Embryonic facial prominence (tissue), 1 donor: ENCODE measurements at regions not wholly inside any gene's neighbourhood (a gene's known extent, or its start where the extent isn't known, plus 50 kb on each side); places are given as distances from the start of the nearest gene placed in this dataset.
"Not testable (repeated sequence)": the region's sequence is repeated elsewhere in the genome, so short reads cannot be mapped to it uniquely, and the experiment has no call there.

ENCODE experiments used
- DNase-seq: peaks from one replicate; pipeline ENCODE4 v3.0.0-alpha.2; 2016; ENCODE audit errors: extremely low spot score

DNA sequence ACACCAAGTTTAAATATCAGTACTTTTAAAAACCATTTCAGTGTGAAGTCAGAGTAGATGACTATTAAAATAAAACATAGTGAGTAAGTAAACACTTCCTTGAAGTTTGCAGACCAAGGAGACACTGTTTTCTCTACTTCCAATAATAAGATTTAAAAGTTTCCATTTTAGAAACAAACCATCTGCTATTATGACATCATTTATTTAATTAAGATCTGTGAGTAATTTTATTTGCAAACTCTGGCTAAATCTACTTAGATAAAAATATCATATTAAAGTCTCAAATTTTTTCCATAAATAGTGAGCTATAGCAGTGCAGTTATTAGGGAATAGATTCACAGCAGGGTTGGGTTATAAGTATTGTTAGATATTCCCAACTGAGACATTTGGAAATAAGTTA, 1267.0 kb upstream of the FLRT2 start:
- no peak for DNase-seq

DNA sequence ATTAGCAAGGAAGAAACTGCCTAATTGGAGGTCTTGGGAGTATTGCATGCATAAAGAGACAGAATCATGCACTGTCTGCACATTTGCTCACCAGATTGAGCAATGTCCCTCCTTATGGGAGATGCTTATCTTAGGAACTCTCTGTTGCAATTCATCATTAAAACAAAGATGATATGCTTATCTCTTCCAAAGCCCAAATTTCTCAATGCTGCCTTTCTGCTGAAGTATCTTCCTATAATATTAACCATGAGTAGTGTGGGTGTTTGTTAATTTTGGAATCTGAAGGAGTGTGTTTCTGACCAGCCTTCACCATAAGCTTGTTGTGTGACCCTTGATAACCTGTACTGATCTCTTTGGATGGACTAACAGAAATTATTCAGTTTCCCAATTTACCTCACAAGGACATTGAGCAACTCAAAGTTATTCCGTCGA, 1257.6 kb upstream of the FLRT2 start:
- no peak for DNase-seq

DNA sequence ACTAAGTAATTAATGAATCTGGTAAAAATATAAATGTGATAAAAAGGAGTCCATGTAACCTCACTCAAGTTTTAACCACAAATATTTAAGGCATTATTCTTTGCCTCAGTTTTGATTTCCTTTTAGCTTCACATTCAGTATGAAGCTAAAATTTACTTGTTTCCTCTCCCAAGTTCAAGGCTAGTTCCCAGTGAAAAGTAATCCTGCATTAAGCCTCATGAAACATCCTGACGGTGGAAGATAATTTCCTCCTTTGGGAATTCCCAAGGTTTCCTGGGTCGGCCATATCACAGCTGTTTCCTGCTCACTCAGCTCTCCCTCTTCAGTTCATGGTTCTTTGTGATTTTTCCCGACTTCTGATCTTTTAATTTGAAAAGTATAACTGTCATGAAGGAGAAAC, 1256.8 kb upstream of the FLRT2 start:
- DNase-seq: no peak

DNA sequence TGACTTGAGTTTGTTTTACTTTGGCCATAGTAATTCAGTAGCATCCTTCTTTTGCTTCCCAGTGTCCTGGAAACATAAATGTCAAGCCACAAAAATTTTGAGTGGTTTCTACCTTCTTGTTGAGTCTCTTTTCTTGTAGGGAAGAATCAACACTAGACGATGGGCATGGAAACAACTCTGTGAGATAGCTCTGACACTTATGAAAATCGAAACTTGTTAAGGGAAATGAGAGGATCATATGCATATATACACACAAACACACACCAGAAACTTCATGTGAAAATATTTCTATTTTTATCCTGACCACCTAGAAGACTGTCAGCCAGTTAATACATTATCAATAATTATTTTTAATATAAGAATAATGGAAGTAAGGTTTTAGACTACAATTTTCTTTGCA, 1247.3 kb upstream of the FLRT2 start:
- no peak for DNase-seq

DNA sequence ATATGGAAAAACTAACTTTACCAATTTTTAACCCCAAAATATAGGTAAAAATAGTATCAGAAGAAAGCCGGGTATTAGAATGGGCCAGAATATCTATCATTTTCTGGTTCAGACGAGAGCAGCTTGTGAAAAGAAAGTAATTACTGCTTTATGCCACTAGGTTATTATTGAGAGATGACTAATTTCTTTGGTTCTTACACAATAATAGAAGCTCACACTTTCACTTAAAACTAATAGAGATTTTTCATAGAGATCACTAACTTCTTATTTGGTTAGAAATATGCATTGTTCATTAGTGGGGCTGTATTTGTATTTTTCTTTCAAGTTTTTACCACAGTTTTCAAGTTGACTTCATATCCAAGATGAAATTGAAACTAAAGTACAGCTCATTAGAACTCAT, 1241.2 kb upstream of the FLRT2 start:
- no peak for DNase-seq

DNA sequence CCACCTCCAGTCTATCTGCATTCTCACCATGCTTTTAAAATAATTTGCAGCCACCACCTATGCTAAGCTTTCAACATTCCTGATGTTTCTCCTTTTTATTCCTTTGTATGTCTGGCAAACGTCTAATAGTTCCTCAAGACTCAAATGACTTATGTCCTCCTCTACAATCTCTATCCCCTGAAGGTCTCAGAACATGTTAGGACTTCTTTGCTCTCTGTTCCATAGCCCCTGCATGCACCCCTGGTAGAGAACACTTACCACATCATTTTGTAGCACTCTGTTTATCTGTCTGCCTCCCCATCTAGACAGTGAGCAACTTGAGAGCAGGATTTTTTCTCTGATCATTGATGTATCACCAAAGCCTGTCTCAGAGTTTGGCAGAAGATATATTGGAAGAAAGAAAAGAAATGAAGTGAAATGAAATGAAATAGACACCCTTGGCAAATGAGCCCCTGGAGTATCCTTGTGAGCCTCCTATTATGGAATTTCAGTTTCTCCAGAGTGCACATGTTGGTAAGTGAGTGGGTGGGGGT, 1231.2 kb upstream of the FLRT2 start:
- no peak for DNase-seq

DNA sequence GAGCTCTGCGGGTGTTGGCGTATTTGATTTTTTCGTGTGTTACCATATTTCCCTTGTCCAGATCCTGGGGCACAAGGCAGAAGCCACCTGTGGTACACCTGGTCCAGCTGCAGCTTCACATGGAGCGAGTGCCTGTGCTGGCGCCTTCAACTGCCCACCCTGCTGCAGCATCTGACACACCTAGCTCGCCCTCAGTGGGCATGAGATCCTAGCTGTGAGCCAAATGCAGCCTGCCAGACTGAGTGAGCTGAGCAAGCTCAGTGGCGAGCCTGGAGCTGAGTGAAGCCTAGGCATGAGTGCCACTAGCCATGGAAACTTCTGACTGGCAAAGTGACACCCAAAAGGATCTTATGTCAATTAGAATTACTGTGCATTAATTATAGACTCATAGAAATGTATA, 1226.8 kb upstream of the FLRT2 start:
- no peak for DNase-seq

DNA sequence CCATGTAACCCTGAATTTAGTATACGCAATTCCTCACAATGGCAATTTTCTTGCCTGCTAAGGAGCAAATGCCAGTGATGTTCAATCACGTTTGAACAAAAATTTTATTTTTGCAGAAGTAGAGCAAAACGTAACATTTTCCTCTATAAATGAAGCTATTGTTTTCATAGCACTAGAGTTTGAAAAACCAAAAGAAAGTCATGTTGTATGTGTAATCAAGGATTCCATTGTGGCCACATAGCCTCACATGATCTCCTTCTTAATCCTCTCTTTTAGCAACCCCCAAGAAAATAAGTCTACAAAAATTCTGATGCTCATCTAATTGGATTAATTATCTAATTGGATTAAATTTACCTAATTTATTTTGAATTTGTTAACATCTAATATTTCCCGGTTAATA, 1217.4 kb upstream of the FLRT2 start:
- DNase-seq: no peak

DNA sequence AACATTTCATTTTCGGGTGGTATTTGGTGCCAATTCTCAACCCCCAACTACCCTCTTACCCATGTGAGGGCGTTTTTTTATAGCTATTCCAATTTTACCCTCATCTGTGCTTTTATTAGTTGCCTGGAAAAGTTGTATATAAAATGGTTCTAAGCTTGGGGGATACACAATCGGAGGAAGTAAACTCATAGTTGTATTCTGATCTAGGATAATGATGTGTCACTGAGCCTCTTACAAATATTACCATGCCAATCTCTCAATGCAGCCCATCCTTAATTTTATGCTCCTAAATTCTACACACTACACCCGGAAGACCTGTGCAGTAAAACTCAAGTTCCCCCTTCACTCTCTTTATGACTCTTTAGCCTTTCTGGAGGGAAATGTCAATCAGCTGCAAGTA, 1206.5 kb upstream of the FLRT2 start:
- DNase-seq: no peak

DNA sequence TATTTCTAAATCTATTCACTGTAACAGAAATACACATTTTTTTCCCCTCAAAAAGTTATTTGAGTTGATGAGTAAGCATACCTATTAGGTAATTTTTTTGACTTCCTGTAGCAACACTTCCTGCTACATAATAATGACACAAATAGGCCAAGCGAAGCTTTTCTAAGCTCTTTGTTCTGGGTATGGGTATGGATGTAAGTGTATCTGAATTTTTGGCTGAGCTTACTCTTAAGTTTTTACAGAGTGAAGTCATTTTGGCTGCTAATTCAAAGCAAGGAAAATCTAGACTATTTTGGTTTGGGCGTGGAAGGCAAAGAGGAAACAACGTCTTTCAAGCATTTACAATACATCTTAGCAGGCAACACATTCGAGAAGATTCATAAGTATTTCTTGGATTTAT, 1206.0 kb upstream of the FLRT2 start:
- DNase-seq: peak; percentile 17

DNA sequence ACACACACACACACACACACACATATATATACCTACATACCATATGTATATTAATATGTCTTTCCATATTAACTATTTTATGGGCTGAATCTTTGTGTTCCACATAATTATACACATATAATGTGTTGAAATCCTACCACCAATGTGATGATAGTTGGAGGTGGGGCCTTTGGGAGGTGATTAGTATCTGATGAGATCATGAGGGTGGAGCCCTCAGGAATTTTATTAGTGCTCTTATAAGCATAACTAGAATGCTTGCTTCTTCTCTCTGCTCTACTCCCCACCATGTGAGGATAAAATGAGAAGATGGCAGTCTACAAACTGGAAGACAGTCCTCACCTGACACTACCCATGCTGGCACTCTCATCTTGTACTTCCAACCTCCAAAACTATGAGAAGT, 1193.5 kb upstream of the FLRT2 start:
- DNase-seq: no peak

DNA sequence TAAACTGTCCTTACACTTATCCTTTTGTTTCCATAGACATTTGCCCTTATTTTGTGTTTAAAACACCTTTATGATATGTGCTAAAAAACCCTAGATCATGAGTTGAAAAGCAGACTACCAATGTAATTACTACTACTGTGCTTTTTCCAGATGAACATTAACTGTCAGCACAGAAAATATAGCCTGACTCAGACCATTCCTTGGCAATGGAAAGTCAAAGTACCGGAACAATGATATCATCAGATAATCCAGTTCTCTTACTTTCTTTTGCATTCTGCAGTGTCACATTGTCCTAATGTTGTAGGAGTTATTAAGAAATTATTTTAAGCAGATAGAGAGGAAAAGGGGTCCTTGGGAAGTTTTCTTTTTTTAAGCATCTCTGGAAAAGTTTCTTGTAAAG, 1189.0 kb upstream of the FLRT2 start:
- no peak for DNase-seq

DNA sequence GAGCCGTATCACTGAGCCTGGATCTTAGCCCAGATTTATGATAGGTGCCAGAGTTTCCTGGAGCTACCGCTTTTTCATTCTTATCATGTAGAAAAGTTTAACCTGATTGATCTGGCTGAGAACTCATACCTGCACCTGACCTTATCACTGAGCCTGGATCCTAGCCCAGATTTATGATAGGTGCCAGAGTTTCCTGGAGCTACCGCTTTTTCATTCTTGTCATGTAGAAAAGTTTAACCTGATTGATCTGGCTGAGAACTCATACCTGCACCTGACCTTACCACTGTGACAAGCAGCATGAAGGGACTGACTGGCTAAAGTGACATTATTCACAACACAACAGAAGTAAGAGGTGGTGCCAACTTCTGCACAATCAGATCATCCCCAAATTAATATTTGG, 1188.1 kb upstream of the FLRT2 start:
- DNase-seq: not testable (repeated sequence)

DNA sequence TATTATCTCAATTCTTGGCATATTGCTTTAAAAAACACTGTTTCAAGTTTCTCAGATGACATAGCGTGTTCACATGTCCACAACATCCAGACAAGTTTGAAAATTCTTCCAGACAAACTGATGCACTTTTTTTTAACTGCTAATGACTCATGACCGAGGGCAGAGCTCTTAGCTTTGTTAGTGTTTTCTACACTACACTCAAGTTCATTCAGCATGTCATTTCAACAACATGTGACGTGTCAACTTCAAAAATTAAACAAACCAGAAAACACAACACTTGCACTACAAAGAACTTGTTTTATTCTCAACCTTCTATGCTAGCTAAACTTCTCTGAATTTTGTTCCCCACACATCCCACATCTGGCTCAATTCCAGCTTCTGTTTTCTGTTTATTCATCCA, 1186.3 kb upstream of the FLRT2 start:
- no peak for DNase-seq

DNA sequence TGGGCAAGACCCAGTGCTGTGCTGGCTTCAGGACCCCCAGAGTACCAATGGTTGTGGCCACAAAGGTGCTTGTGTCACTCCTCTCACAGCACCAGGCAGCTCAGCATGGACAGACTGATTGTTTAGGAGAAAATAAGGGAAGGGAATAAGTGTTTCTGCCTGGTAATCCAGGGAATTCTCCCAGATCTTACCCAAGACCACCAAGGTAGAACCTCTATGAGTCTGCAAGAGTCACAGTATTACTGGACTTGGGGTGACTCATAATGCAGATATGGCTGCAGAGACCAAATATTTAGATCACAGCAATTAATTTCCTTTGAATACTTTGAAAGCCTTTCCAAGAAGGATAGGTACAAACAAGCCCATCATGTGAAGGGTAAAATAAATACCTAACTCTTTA, 1178.3 kb upstream of the FLRT2 start:
- DNase-seq: no peak

DNA sequence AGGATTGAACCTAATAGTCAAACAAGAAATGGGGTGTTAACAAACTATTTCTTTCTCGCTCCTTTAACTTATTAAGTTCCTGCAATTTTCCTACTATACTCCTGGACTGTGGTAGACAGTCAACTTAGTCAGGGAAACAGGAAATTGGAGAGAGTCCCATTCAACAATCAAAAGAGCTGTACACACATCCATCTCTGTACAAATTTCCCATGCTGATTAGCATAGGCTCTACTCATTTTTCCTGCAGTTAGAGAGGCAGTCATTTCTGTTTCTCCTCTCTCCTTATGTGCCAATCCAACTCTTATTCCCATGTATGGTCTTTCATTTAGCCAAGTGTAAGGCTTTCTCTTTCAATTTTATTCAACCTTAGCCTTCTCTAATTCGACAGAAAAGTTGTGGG, 1168.5 kb upstream of the FLRT2 start:
- DNase-seq: no peak

DNA sequence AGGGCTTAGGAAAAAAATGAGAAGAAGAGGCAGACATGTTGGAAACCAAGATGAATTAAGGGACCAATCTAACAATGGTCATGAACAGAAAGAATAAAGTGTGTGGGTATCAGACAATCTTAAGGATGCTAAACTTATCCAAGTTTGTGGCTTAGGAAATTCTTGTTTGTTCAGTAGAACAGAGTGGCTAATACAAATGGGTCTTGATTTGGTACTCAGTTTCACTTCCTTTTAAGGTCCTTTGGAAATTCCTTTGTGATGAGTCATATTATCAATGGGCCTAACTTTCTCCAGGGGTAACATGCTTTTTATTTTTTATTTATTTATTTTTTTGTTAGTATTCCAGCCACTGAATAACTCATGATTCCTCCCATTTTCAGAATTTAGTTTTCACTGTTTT, 1154.7 kb upstream of the FLRT2 start:
- DNase-seq: no peak

DNA sequence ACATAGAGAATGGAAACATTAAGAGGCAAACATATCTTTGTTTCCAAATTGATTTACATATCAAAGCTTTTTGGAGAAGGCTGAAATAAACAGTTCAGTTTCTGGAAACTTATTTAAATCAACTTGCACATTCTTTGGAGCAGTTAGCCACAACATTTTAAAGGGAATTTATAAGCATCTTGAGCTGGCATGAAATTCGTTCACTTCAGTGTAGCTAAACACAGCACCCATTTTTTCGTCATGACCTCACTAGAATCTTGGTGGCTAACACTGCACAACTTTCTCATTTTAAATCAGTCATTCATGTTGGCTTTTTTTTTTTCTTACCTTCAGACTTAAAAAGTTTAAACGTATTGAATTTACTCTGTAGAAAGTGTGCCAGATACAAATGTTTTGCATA, 1139.9 kb upstream of the FLRT2 start:
- DNase-seq: no peak

DNA sequence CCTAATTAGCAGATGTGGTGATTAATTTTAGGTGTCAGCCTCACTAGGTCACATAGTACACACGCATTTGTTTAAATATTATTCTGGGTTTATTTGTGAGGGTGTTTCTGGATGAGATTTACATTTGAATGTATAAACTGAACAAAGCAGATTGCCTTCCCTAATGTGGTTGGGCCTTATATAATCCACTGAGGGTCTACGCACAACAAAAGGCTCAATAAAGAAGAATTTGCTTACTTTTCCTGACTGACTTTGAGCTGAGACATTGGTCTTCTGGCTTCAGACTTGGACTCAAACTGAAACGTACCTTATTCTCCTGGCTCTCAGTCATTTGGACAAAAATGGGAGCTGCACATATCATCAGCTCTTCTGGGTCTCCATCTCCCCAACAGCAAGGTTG, 1132.3 kb upstream of the FLRT2 start:
- DNase-seq: no peak

DNA sequence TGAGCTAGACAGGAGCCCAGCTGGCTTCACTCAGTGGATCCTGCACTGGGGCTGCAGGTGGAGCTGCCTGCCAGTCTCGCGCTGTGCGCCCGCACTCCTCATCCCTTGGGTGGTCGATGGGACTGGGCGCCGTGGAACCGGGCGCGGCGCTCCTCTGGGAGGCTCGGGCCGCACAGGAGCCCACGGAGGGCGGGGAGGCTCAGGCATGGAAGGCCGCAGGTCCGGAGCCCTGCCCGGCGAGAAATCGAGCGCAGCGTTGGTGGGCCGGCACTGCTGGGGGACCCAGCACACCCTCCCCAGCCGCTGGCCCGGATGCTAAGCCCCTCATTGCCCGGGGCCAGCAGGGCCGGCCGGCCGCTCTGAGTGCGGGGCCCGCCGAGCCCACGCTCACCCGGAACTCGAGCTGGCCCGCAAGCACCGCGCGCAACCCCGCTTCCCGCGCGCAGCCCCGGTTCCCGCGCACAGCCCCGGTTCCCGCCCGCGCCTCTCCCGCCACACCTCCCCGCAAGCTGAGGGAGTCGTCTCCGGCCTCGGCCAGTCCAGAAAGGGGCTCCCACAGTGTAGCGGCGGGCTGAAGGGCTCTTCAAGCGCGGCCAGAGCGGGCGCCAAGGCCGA, 1130.5 kb upstream of the FLRT2 start:
- DNase-seq: no peak

DNA sequence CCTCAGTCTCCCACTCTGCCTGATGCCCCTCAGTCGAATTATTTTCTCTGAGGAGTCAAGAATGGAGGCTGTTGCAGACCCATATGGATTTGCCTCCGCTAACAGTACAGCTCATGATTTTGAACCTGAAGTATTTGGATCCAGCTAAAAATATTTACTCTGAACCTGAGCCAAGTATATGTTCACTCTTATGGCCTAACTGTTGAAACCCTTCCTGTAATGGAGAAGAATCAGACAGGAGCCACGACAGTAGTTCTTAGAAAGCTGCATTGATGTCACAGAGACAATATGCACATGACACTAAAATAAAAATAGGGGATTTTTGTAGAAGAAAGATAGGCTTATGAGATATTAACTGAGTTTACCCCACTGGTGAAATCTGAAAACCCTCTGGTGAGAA, 1128.3 kb upstream of the FLRT2 start:
- no peak for DNase-seq

DNA sequence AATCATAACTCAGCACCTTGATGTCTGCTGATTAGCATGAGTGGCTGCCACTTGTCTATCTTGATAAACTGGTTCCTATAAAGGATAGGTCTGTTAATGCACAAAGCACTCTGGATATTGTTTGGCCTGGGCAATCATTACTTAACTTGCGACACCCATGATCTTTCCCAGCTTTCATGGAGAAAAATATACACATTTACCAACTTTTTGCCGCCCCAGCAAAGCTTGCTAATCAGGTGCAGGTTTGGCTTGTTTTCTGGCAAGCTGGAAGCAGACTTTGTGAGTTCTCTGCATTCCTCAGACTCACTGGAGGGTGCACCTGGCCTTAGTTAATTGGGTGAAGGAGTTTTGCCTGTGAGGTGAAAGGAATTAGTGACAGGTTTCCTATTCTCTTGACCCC, 1126.4 kb upstream of the FLRT2 start:
- no peak for DNase-seq

DNA sequence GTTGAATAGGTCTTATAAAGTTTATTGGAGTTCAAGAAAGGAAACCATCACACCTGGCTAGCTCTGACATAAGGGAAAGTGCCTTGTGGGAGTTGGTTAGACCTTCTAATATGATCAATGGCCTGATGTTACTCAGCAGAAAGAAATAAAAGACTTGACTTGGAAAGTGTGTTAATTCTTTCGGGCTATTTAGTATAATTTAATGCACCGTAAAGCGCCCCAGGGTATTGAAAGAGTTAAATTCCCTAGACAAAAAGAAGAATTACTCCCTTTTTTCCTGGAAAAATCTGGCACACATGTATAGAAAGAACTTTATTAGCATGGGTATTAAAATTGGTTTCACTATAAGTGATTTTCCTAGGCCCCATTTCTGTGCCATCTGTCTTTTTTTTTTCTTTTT, 1125.7 kb upstream of the FLRT2 start:
- no peak for DNase-seq

DNA sequence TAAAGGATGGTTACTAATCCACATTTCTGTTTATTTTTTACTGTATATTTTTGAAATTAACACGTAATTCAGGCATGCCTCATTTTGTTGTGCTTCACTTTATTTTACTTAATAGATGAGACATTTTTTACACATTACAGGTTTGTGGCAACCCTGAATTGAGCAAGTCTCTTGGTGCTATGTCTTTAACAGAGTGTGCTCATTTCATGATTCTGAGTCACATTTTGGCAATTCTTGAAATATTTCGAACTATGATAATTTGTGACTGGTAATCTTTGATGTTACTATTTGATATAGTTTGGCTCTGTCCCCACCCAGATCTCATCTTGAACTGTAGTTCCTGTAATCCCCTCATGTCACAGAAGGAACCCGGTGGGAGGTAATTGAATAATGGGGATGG, 1120.5 kb upstream of the FLRT2 start:
- DNase-seq: no peak
